ENCODE measurements at regions not wholly inside any gene's neighbourhood (a gene's known extent, or its start where the extent isn't known, plus 50 kb on each side); places are given as distances from the start of the nearest gene placed in this dataset.

DNA sequence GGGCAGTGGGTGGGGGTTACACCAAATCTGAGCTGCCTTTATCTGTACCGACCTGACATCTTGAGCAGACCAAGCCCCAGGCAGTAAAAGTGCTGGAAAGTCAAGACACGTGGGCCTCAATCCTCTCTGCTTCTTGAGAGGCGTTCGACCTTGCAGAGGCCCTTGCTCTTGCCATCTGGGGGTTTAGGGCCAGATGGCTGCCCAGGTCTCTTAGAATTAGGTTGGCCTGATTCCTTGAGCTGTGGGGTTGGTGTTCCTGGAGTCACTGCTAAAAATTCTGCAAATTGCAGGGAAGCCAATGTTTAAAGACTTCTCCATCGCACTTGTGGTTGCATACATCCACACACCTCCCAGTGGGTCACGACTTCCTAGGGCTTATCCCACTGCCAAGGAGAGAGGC lies 238.2 kb upstream of the ASIC2 start:
- FAIRE-seq, result no peak
- 0% methylated on average over 2 of the region's 6 CpGs for WGBS (ENCODE audit: low lambda C conversion rate)
- ChIA-PET CTCF (ENCODE audit: low intra/inter-chr PET ratio, low total read pairs) (no interaction called here), POLR2A (no interaction called here)
- no peaks in the 10 kb centered on the region for H4K20me1 ChIP-seq (ENCODE audit: insufficient read depth, low read length)
- H3K4me3 ChIP-seq (replicated peaks in 1 of 3; ENCODE audit: insufficient read depth in 1 of 3, low read depth in 2 of 3, low read length in 3 of 3), result no peak overlapping the region
- no peaks in the 10 kb centered on the region for H3K27me3 ChIP-seq (ENCODE audit: control insufficient read depth in 1 of 2, insufficient read depth in 2 of 2, low read length in 2 of 2)
- no peaks in the 10 kb centered on the region for H3K79me2 ChIP-seq (ENCODE audit: insufficient read depth, low read length)
- in situ Hi-C loops (cut with HindIII; ENCODE audit: extremely low pct_ligation_motif_present, low pct_unique_long_range_greater_than_20kb) (no loop called here), intact Hi-C loops (cut with micrococcal nuclease; ENCODE audit: unreplicated experiment) (no loop called here)
- no peak overlapping the region for H3K27ac ChIP-seq (ENCODE audit: extremely low read length, insufficient read depth, low read length)
- no peak overlapping the region for H3K4me2 ChIP-seq (ENCODE audit: low read depth, low read length)
- TF ChIP-seq HOXA3 (CRISPR knock-in tag; IDR thresholded peaks at IDR 0.05) (no peak), SIX4 (CRISPR knock-in tag; IDR thresholded peaks at IDR 0.05) (no peak), ATAD3A (CRISPR knock-in tag; IDR thresholded peaks at IDR 0.05) (no peak), SOX13 (IDR thresholded peaks at IDR 0.05) (no peak), SOX13 (CRISPR knock-in tag; conservative IDR thresholded peaks at IDR 0.05 in 1 of 2, IDR thresholded peaks at IDR 0.05 in 1 of 2) (no peak)
- no peaks in the 10 kb centered on the region for H3K36me3 ChIP-seq (replicated peaks in 1 of 2; ENCODE audit: control insufficient read depth in 1 of 2, insufficient read depth in 2 of 2, low read length in 2 of 2)
- H3K4me1 ChIP-seq (ENCODE audit: insufficient read depth, low read length), result no peaks in the 10 kb centered on the region
- H3K9ac ChIP-seq (ENCODE audit: insufficient read depth, low read depth, low read length), result no peak overlapping the region
- no peak for DNase-seq (ENCODE audit: low spot score)
- no peak overlapping the region for H2AFZ ChIP-seq (ENCODE audit: low read length)
- ATAC-seq, result no peak
- peaks cover 9% of the 10 kb centered on the region for H3K9me3 ChIP-seq (ENCODE audit: low read length)
- BruUV-seq (replicated peaks), result no TSS peak

DNA sequence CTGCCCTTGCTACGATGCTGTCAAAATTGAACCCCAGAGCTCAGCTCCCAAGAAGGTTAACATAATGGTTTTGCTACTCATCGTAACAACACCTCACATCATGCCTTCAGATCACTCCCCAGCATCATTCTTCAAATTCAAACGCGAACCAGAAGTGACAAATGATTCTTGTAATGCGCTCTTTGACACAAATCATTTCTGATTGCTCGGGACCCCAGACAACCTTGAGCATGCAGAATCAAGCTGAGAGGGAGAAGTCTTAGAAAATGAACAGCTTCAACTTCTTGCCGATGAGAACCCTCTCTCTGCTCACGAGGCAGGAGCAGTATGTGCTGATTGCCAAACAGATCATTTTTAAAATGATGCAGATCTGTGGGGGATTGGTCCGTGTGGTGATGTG lies 241.0 kb upstream of the ASIC2 start:
- H3K36me3 ChIP-seq (replicated peaks in 1 of 2; ENCODE audit: control insufficient read depth in 1 of 2, insufficient read depth in 2 of 2, low read length in 2 of 2), result no peaks in the 10 kb centered on the region
- no peak for TF ChIP-seq YY1 (IDR thresholded peaks at IDR 0.05; ENCODE audit: insufficient read depth, insufficient replicate concordance, low read depth, low read length)
- no peak for TF ChIP-seq SAFB2 (CRISPR knock-in tag; IDR thresholded peaks at IDR 0.05; ENCODE audit: borderline replicate concordance, low read depth)
- TF ChIP-seq, protein P1, sequence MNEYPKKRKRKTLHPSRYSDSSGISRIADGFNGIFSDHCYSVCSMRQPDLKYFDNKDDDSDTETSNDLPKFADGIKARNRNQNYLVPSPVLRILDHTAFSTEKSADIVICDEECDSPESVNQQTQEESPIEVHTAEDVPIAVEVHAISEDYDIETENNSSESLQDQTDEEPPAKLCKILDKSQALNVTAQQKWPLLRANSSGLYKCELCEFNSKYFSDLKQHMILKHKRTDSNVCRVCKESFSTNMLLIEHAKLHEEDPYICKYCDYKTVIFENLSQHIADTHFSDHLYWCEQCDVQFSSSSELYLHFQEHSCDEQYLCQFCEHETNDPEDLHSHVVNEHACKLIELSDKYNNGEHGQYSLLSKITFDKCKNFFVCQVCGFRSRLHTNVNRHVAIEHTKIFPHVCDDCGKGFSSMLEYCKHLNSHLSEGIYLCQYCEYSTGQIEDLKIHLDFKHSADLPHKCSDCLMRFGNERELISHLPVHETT (CRISPR knock-in tag; conservative IDR thresholded peaks at IDR 0.05), result no peak
- TF ChIP-seq MAFK (conservative IDR thresholded peaks at IDR 0.05 in 1 of 2, IDR thresholded peaks at IDR 0.05 in 1 of 2; ENCODE audit: low read length in 2 of 2), result no peak
- no peak for TF ChIP-seq ZNF101 (CRISPR knock-in tag; IDR thresholded peaks at IDR 0.05; ENCODE audit: borderline replicate concordance, low read depth)
- TF ChIP-seq, protein P2, sequence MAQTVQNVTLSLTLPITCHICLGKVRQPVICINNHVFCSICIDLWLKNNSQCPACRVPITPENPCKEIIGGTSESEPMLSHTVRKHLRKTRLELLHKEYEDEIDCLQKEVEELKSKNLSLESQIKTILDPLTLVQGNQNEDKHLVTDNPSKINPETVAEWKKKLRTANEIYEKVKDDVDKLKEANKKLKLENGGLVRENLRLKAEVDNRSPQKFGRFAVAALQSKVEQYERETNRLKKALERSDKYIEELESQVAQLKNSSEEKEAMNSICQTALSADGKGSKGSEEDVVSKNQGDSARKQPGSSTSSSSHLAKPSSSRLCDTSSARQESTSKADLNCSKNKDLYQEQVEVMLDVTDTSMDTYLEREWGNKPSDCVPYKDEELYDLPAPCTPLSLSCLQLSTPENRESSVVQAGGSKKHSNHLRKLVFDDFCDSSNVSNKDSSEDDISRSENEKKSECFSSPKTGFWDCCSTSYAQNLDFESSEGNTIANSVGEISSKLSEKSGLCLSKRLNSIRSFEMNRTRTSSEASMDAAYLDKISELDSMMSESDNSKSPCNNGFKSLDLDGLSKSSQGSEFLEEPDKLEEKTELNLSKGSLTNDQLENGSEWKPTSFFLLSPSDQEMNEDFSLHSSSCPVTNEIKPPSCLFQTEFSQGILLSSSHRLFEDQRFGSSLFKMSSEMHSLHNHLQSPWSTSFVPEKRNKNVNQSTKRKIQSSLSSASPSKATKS (CRISPR knock-in tag; IDR thresholded peaks at IDR 0.05), result no peak
- CTCF ChIA-PET (ENCODE audit: low intra/inter-chr PET ratio, low total read pairs), result no interaction called here
- no peak overlapping the region for H3K9ac ChIP-seq (ENCODE audit: insufficient read depth, low read depth, low read length)
- ATAC-seq (no peak), FAIRE-seq (no peak), DNase-seq (ENCODE audit: low spot score) (no peak)
- H3K27ac ChIP-seq (ENCODE audit: extremely low read length, insufficient read depth, low read length), result no peak overlapping the region
- BruUV-seq (replicated peaks), result no TSS peak
- no peak overlapping the region for H2AFZ ChIP-seq (ENCODE audit: low read length)
- H4K20me1 ChIP-seq (ENCODE audit: insufficient read depth, low read length), result no peaks in the 10 kb centered on the region
- POLR2A ChIA-PET, result no interaction called here
- in situ Hi-C loops (cut with HindIII; ENCODE audit: extremely low pct_ligation_motif_present, low pct_unique_long_range_greater_than_20kb), result no loop called here
- no peak overlapping the region for H3K4me3 ChIP-seq (replicated peaks in 1 of 3; ENCODE audit: insufficient read depth in 1 of 3, low read depth in 2 of 3, low read length in 3 of 3)
- H3K79me2 ChIP-seq (ENCODE audit: insufficient read depth, low read length), result no peaks in the 10 kb centered on the region
- H3K27me3 ChIP-seq (ENCODE audit: control insufficient read depth in 1 of 2, insufficient read depth in 2 of 2, low read length in 2 of 2), result no peaks in the 10 kb centered on the region; a peak in 1 of 5 replicates
- H3K4me1 ChIP-seq (ENCODE audit: insufficient read depth, low read length), result no peaks in the 10 kb centered on the region
- H3K4me2 ChIP-seq (ENCODE audit: low read depth, low read length), result no peak overlapping the region
- H3K9me3 ChIP-seq (ENCODE audit: low read length), result no peaks in the 10 kb centered on the region
- 11% methylated on average over 9 of the region's 9 CpGs for WGBS (ENCODE audit: low lambda C conversion rate)
- intact Hi-C loops (cut with micrococcal nuclease; ENCODE audit: unreplicated experiment), result no loop called here

Data from HepG2 (cell line).